Right atrium auricular region (tissue), 2 donors: ENCODE measurements at regions not wholly inside any gene's neighbourhood (a gene's known extent, or its start where the extent isn't known, plus 50 kb on each side); places are given as distances from the start of the nearest gene placed in this dataset.
A peak's percentile ranks its signal among the peaks of the same experiment; 100 is the strongest.

Experiments used
- DNase-seq: peaks from one replicate; pipeline ENCODE4 v3.0.0-alpha.2; 2019; ENCODE audit warnings: low spot score
- H3K27ac ChIP-seq, 2 donors: fragments of 200-600 bp; sonication (generic); 1 replicate in 1 of 2; 2 replicates in 1 of 2; pipeline ENCODE4 v1.5.1; 2016 to 2019
- H3K27me3 ChIP-seq, 2 donors: fragments of 200-600 bp; sonication (generic); one replicate each; pipeline versions ENCODE4 v1.5.1 to v1.6.0; 2017 to 2019
- H3K36me3 ChIP-seq: fragments of 200-600 bp; sonication (generic); one replicate; pipeline ENCODE4 v1.5.1; 2016
- H3K4me1 ChIP-seq, 2 donors: fragments of 200-600 bp; sonication (generic); one replicate each; pipeline versions ENCODE4 v1.5.1 to v1.6.0; 2017 to 2019
- H3K4me3 ChIP-seq, 2 donors: fragments of 200-600 bp; sonication (generic); 1 replicate in 1 of 2; 2 replicates in 1 of 2; pipeline ENCODE4 v1.5.1; 2017 to 2019; ENCODE audit warnings: mild to moderate bottlenecking in 1 of 2, moderate library complexity in 1 of 2
- H3K9me3 ChIP-seq, 2 donors: fragments of 200-600 bp; sonication (generic); one replicate each; pipeline ENCODE4 v1.5.1; 2019
- CTCF ChIP-seq, 2 donors: fragments of 200-600 bp; sonication (generic); IDR thresholded peaks; one replicate each; pipeline ENCODE4 v1.5.1; 2019; ENCODE audit warnings: antibody characterized with exemption in 2 of 2

GRCh38 chr7:125030756-125031387 lies 101.2 kb upstream of the POT1 start:
- H3K4me1 ChIP-seq, result no peaks in the 10 kb centered on the region
- no peak overlapping the region for H3K4me3 ChIP-seq
- no peaks in the 10 kb centered on the region for H3K9me3 ChIP-seq
- no peaks in the 10 kb centered on the region for H3K27me3 ChIP-seq
- no peak overlapping the region for H3K27ac ChIP-seq
- DNase-seq, result no peak
- no peak for TF ChIP-seq CTCF (IDR thresholded peaks at IDR 0.05)
- H3K36me3 ChIP-seq, result no peaks in the 10 kb centered on the region

- Histone ChIP-seq H3K27ac (no peak overlapping the region), H3K27me3 (no peaks in the 10 kb centered on the region), H3K4me3 (no peak overlapping the region), H3K36me3 (no peaks in the 10 kb centered on the region), H3K9me3 (no peaks in the 10 kb centered on the region), H3K4me1 (no peaks in the 10 kb centered on the region)
- DNase-seq, result no peak
- TF ChIP-seq CTCF (IDR thresholded peaks at IDR 0.05), result no peak
Measured at GRCh38 chr7:125025620-125026019, 96.0 kb upstream of the POT1 start.

GRCh38 chr7:125020801-125021200 lies 91.2 kb upstream of the POT1 start:
- H3K27me3 ChIP-seq, result no peaks in the 10 kb centered on the region
- H3K4me1 ChIP-seq, result no peaks in the 10 kb centered on the region
- no peak overlapping the region for H3K4me3 ChIP-seq
- DNase-seq, result no peak
- no peaks in the 10 kb centered on the region for H3K9me3 ChIP-seq
- no peak overlapping the region for H3K27ac ChIP-seq
- TF ChIP-seq CTCF (IDR thresholded peaks at IDR 0.05), result no peak
- H3K36me3 ChIP-seq, result no peaks in the 10 kb centered on the region

GRCh38 chr7:125010540-125010939 lies 80.9 kb upstream of the POT1 start:
- no peaks in the 10 kb centered on the region for H3K27me3 ChIP-seq
- no peaks in the 10 kb centered on the region for H3K36me3 ChIP-seq
- no peaks in the 10 kb centered on the region for H3K9me3 ChIP-seq
- H3K27ac ChIP-seq, result no peak overlapping the region
- no peak for TF ChIP-seq CTCF (IDR thresholded peaks at IDR 0.05)
- no peaks in the 10 kb centered on the region for H3K4me1 ChIP-seq
- H3K4me3 ChIP-seq, result no peak overlapping the region
- no peak for DNase-seq

GRCh38 chr7:124996778-124997177 lies 67.2 kb upstream of the POT1 start:
- no peak overlapping the region for H3K27ac ChIP-seq
- H3K27me3 ChIP-seq, result no peaks in the 10 kb centered on the region
- H3K9me3 ChIP-seq, result no peaks in the 10 kb centered on the region
- TF ChIP-seq CTCF (IDR thresholded peaks at IDR 0.05), result peak in 1 of 2 donors; percentile 13
- H3K36me3 ChIP-seq, result no peaks in the 10 kb centered on the region
- no peaks in the 10 kb centered on the region for H3K4me1 ChIP-seq
- H3K4me3 ChIP-seq, result no peak overlapping the region
- DNase-seq, result no peak
